Skin epidermis (tissue), 12 donors: ENCODE measurements at regions not wholly inside any gene's neighbourhood (a gene's known extent, or its start where the extent isn't known, plus 50 kb on each side); places are given as distances from the start of the nearest gene placed in this dataset.
A peak's percentile ranks its signal among the peaks of the same experiment; 100 is the strongest.

Experiments
- H3K27ac ChIP-seq, 21 experiments: fragments of 200-600 bp; sonication (generic) in 11 of 21; one replicate each; pipeline ENCODE4 v1.5.0; 2020; ENCODE audit warnings: mild to moderate bottlenecking in 3 of 21, inconsistent platforms in 2 of 21, moderate library complexity in 2 of 21
- H3K4me3 ChIP-seq, 7 experiments: fragments of 200-600 bp; sonication (generic) in 2 of 7; one replicate each; pipeline ENCODE4 v1.5.0; 2020; ENCODE audit warnings: inconsistent platforms in 2 of 7, mild to moderate bottlenecking in 2 of 7, moderate library complexity in 1 of 7

GRCh38 chr11:116134450-116134849 is 630.2 kb upstream of the CADM1 start:
- no peak overlapping the region for H3K27ac ChIP-seq
- no peak overlapping the region for H3K4me3 ChIP-seq

GRCh38 chr11:116132273-116132978 is 628.2 kb upstream of the CADM1 start:
- Histone ChIP-seq H3K27ac (no peak overlapping the region), H3K4me3 (no peak overlapping the region)

GRCh38 chr11:116130122-116130521 is 625.9 kb upstream of the CADM1 start:
- no peak overlapping the region for H3K27ac ChIP-seq

GRCh38 chr11:116129456-116129855 is 625.2 kb upstream of the CADM1 start:
- H3K27ac ChIP-seq: no peak overlapping the region
- H3K4me3 ChIP-seq: no peak overlapping the region

More at GRCh38 chr11:116130122-116130521, 625.9 kb upstream of the CADM1 start:
- H3K4me3 ChIP-seq: no peak overlapping the region

- Histone ChIP-seq H3K4me3 (no peak overlapping the region), H3K27ac (no peak overlapping the region)
These were observed 622.3 kb upstream of the CADM1 start for GRCh38 chr11:116126562-116126961.

GRCh38 chr11:116124922-116125714 is 620.9 kb upstream of the CADM1 start:
- H3K4me3 ChIP-seq: no peak overlapping the region
- no peak overlapping the region for H3K27ac ChIP-seq

- no peak overlapping the region for H3K27ac ChIP-seq
- no peak overlapping the region for H3K4me3 ChIP-seq
These were observed 619.5 kb upstream of the CADM1 start for GRCh38 chr11:116123739-116124138.

GRCh38 chr11:116122697-116123472 is 618.7 kb upstream of the CADM1 start:
- Histone ChIP-seq H3K27ac (no peak overlapping the region), H3K4me3 (no peak overlapping the region)

GRCh38 chr11:116119158-116119557 is 614.9 kb upstream of the CADM1 start:
- H3K4me3 ChIP-seq: no peak overlapping the region
- no peak overlapping the region for H3K27ac ChIP-seq

- Histone ChIP-seq H3K4me3 (no peak overlapping the region), H3K27ac (no peak overlapping the region)
These were observed 613.9 kb upstream of the CADM1 start for GRCh38 chr11:116118138-116118470.

- Histone ChIP-seq H3K27ac (no peak overlapping the region), H3K4me3 (no peak overlapping the region)
These were observed 613.3 kb upstream of the CADM1 start for GRCh38 chr11:116117331-116118137.

GRCh38 chr11:116115801-116116200 is 611.6 kb upstream of the CADM1 start:
- Histone ChIP-seq H3K27ac (no peak overlapping the region), H3K4me3 (no peak overlapping the region)

- no peak overlapping the region for H3K27ac ChIP-seq
- H3K4me3 ChIP-seq: no peak overlapping the region
These were observed 610.0 kb upstream of the CADM1 start for GRCh38 chr11:116114198-116114651.

GRCh38 chr11:116112087-116112935 is 608.1 kb upstream of the CADM1 start:
- H3K27ac ChIP-seq: peak overlapping the region in 2 of 21 experiments; percentile 11 to 42
- H3K4me3 ChIP-seq: no peak overlapping the region

- Histone ChIP-seq H3K27ac (peak overlapping the region in 1 of 21 experiments; percentile 25), H3K4me3 (no peak overlapping the region)
These were observed 607.3 kb upstream of the CADM1 start for GRCh38 chr11:116111546-116111945.

- Histone ChIP-seq H3K27ac (peak overlapping the region in 1 of 21 experiments; percentile 25), H3K4me3 (no peak overlapping the region)
These were observed 606.6 kb upstream of the CADM1 start for GRCh38 chr11:116110802-116111201.

- H3K27ac ChIP-seq: no peak overlapping the region
- no peak overlapping the region for H3K4me3 ChIP-seq
These were observed 606.1 kb upstream of the CADM1 start for GRCh38 chr11:116110356-116110755.

GRCh38 chr11:116109228-116109627 is 605.0 kb upstream of the CADM1 start:
- no peak overlapping the region for H3K4me3 ChIP-seq

GRCh38 chr11:116108161-116108560 is 603.9 kb upstream of the CADM1 start:
- Histone ChIP-seq H3K4me3 (no peak overlapping the region), H3K27ac (no peak overlapping the region)

More at GRCh38 chr11:116109228-116109627, 605.0 kb upstream of the CADM1 start:
- no peak overlapping the region for H3K27ac ChIP-seq
